GM12873 (cell line): ENCODE measurements at regions not wholly inside any gene's neighbourhood (a gene's known extent, or its start where the extent isn't known, plus 50 kb on each side); places are given as distances from the start of the nearest gene placed in this dataset.

Experiments
- TF ChIP-seq, protein P1 (sequence below): IDR thresholded peaks from 2 replicates; pipeline ENCODE4 v1.5.1; 2012; ENCODE audit warnings: low read depth, mild to moderate bottlenecking, moderate library complexity, low read length, control low read depth; ENCODE audit not compliant: insufficient read depth; ENCODE audit errors: missing control alignments

- TF ChIP-seq, protein P1, sequence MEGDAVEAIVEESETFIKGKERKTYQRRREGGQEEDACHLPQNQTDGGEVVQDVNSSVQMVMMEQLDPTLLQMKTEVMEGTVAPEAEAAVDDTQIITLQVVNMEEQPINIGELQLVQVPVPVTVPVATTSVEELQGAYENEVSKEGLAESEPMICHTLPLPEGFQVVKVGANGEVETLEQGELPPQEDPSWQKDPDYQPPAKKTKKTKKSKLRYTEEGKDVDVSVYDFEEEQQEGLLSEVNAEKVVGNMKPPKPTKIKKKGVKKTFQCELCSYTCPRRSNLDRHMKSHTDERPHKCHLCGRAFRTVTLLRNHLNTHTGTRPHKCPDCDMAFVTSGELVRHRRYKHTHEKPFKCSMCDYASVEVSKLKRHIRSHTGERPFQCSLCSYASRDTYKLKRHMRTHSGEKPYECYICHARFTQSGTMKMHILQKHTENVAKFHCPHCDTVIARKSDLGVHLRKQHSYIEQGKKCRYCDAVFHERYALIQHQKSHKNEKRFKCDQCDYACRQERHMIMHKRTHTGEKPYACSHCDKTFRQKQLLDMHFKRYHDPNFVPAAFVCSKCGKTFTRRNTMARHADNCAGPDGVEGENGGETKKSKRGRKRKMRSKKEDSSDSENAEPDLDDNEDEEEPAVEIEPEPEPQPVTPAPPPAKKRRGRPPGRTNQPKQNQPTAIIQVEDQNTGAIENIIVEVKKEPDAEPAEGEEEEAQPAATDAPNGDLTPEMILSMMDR: no peak
Measured at GRCh38 chr21:21952566-21952965, 954.4 kb downstream of the NCAM2 start.

GRCh38 chr21:21955204-21955603 lies 957.0 kb downstream of the NCAM2 start:
- TF ChIP-seq, protein P1: no peak

DNA sequence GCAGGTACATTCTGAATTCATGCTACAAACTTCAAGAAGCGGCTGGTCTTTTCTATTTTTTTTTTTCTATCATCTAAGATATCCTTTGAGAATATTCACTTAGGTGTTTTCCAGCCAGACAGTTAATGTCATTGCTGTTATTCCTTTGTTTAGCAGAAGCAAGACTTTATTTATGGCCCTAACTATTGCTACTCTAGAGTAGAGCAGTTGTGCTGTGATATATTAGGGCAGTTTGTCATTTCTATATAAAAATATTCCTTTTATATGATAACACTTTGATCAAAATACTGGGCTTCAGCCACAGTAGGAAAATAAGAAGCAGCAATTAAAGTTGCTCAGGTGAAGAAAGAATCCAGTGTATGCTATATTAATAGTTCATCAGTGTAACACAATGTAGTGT lies 959.3 kb downstream of the NCAM2 start:
- TF ChIP-seq, protein P1: no peak

GRCh38 chr21:21963911-21964310 lies 965.7 kb downstream of the NCAM2 start:
- TF ChIP-seq, protein P1: no peak

DNA sequence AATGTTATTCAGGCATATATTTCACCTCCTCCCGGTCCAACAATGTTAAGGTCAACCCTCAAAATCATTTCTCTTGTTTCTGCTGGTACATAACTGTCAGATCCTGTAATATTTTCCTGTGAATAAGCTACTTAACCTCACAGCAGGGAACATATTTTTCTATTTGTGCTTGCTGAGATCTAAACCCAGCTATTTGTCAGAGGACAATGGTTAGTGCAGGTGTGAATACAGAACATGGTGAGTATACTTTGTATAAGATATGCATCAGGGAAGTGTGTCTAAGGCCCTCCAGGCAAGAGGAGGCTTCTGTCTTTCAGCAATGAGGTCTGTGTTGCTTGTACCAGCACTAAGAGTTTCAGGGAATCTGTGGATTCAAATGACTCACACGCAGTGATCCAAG lies 970.6 kb downstream of the NCAM2 start:
- TF ChIP-seq, protein P1: no peak

- TF ChIP-seq, protein P1: no peak
Measured at GRCh38 chr21:21969211-21969610, 971.0 kb downstream of the NCAM2 start.

DNA sequence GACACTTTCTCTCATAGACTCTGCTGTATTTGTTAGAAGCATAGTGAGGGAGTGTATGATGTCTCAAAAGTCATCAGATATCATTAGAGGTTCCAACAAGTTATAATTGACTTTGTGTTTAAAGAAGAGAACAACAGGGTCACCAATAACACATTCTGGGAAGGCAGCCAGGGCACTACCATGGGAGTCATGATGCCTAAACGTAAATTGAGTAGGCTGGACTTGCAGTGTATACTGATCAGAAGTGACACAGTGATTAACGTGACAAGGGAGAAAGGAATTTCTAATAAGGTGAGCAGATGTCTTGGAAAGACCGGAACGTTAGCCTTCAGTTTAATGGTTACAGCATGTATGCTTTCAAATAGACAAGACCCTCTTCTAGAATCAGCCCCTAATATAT lies 973.2 kb downstream of the NCAM2 start:
- TF ChIP-seq, protein P1: no peak

- TF ChIP-seq, protein P1: no peak
Measured at GRCh38 chr21:21973806-21974205, 975.6 kb downstream of the NCAM2 start.
